Activated CD8-positive, alpha-beta T cell treated with anti-CD3 and anti-CD28 coated beads for 36 hours (primary cell): ENCODE measurements at regions not wholly inside any gene's neighbourhood (a gene's known extent, or its start where the extent isn't known, plus 50 kb on each side); places are given as distances from the start of the nearest gene placed in this dataset.

Experiments
- ATAC-seq: fragments of 200-7000 bp; cut with Tn5 transposase; one replicate; pipeline ENCODE4 v1.10.0; 2021; ENCODE audit warnings: mild to moderate bottlenecking, moderate library complexity
- CTCF ChIA-PET: fragments of 350-600 bp; sonication (Branson Sonifier 250); formaldehyde crosslinking; loops from one replicate; lab custom pipeline; 2021; ENCODE audit warnings: antibody characterized with exemption; lab: Charles Lee
- POLR2A ChIA-PET: fragments of 350-600 bp; sonication (Branson Sonifier 250); formaldehyde crosslinking; loops from one replicate; lab custom pipeline; 2021; ENCODE audit warnings: antibody characterized with exemption; lab: Charles Lee
- DNase-seq: peaks from one replicate; pipeline ENCODE4 v3.0.0-alpha.2; 2020
- H3K27ac Mint-ChIP-seq: one replicate; pipeline ENCODE4 v1.8.0; 2021; ENCODE audit warnings: mild to moderate bottlenecking, mixed read lengths
- H3K27me3 Mint-ChIP-seq: one replicate; pipeline ENCODE4 v1.8.0; 2021; ENCODE audit warnings: mixed read lengths
- H3K36me3 Mint-ChIP-seq: one replicate; pipeline ENCODE4 v1.8.0; 2021; ENCODE audit warnings: low read depth, mixed read lengths
- H3K4me1 Mint-ChIP-seq: one replicate; pipeline ENCODE4 v1.8.0; 2021; ENCODE audit warnings: low read depth, mixed read lengths
- H3K4me3 Mint-ChIP-seq: one replicate; pipeline ENCODE4 v1.8.0; 2021; ENCODE audit warnings: mild to moderate bottlenecking, moderate library complexity, mixed read lengths
- H3K9me3 Mint-ChIP-seq: one replicate; pipeline ENCODE4 v1.8.0; 2021; ENCODE audit warnings: mixed read lengths
- intact Hi-C: fragments of 100-400 bp; cut with micrococcal nuclease; formaldehyde crosslinking; loops from one replicate; pipeline ENCODE4 v1.10.0; 2022
- TF ChIP-seq, protein P1 (sequence below): fragments of 200-600 bp; IDR thresholded peaks from one replicate; pipeline ENCODE4 v1.8.0; 2022; ENCODE audit warnings: antibody characterized with exemption, mild to moderate bottlenecking

DNA sequence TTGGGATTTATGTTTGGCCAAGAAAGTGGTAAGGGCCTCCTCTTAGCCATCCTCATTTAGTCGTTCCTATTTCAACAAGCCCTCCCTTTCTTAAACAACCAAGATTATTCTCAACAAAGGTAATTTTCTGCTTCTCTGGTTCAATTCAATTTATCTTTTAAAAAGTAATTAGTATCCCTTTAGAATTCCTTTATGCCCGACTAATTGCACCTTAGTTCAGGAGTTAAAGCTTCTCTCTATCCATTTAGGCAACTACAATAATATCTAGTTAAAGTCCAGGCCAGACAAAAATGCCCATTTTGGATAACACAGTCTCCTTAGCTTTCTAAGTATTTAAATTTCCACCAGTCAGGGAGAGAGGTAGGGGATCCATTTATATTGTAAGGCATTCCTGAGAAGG is 136.7 kb upstream of the MAGI3 start:
- Mint-ChIP-seq H3K36me3 (no peaks in the 10 kb centered on the region), H3K9me3 (no peaks in the 10 kb centered on the region), H3K27ac (no peak overlapping the region), H3K27me3 (peaks cover 5% of the 10 kb centered on the region), H3K4me1 (no peaks in the 10 kb centered on the region), H3K4me3 (no peak overlapping the region)
- POLR2A ChIA-PET = no interaction called here
- intact Hi-C loops = no loop called here
- DNase-seq = no peak
- no peak for ATAC-seq
- CTCF ChIA-PET = interaction anchor here (0.6 kb wide), 1 partner anchor 181 kb away, joined by 3 read pairs; no protein-coding TSS in a partner anchor
- TF ChIP-seq, protein P1, sequence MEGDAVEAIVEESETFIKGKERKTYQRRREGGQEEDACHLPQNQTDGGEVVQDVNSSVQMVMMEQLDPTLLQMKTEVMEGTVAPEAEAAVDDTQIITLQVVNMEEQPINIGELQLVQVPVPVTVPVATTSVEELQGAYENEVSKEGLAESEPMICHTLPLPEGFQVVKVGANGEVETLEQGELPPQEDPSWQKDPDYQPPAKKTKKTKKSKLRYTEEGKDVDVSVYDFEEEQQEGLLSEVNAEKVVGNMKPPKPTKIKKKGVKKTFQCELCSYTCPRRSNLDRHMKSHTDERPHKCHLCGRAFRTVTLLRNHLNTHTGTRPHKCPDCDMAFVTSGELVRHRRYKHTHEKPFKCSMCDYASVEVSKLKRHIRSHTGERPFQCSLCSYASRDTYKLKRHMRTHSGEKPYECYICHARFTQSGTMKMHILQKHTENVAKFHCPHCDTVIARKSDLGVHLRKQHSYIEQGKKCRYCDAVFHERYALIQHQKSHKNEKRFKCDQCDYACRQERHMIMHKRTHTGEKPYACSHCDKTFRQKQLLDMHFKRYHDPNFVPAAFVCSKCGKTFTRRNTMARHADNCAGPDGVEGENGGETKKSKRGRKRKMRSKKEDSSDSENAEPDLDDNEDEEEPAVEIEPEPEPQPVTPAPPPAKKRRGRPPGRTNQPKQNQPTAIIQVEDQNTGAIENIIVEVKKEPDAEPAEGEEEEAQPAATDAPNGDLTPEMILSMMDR = no peak

DNA sequence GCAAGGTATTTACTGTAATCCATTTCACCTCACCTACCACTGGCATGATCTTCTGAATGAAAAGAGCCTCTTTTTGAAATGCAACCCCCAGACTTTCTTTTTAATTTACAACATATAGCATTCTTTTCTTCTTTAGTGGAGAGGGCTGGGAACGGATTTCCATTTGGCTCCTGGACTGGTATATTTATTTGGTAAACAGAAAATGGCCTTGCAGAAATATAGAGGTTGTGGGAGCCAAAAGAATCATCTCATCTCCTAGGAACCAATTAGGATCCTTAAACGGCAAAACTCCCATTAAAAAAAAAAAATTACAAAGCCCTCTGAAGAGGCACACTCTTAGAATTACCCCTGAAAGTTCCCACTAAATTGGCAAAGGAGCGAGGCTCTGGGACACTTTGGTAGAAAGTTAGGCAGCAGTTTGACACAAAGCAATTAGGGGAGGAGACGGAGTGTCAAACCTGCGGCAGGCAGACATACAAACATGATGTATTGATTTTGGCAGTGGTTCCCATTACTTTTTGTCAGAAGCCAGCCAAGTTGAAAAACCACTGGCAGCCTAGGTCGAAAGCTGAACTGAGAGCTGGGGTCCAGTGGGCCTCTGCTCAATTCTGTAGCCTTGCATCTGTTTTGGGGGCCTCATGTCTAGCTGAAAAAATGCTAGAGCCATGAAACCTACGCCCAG is 135.1 kb upstream of the MAGI3 start:
- no peak for ATAC-seq
- Mint-ChIP-seq H3K27me3 (peaks cover 11% of the 10 kb centered on the region), H3K4me1 (no peaks in the 10 kb centered on the region), H3K27ac (no peak overlapping the region), H3K36me3 (no peaks in the 10 kb centered on the region), H3K4me3 (no peak overlapping the region), H3K9me3 (no peaks in the 10 kb centered on the region)
- intact Hi-C loops = no loop called here
- DNase-seq = no peak
- CTCF ChIA-PET = no interaction called here
- POLR2A ChIA-PET = no interaction called here
- TF ChIP-seq, protein P1 = no peak

DNA sequence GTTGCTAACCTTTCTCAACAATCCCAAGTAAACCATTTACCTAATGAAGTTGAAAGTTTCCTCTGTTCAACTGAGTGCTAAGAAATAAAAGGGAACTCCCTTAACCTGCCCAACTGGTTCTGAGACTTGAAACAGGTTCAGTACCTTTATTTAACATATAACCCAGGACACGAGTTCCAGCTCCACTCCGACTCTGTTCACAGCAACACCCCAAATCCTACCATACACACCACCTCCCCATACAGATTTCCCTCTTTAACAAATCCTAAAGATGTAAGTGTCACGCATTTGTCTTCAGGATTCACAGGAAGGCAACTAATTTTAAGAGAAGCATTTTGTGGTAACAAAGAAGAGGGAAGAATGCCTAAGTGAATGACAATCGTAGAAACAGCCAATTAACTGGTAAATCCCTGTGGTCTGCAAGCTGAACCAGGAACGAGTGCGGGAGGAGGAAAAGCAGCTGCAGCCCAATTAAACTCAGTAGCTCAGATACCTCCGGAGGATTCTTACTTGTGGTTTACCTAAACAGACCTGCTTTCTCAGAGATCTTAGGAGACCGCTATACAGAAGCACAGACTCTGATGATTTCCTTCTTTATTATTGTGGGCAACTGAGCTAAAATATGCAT is 134.5 kb upstream of the MAGI3 start:
- no peaks in the 10 kb centered on the region for H3K4me1 Mint-ChIP-seq
- POLR2A ChIA-PET = no interaction called here
- TF ChIP-seq, protein P1 = no peak
- H3K27me3 Mint-ChIP-seq = peaks cover 14% of the 10 kb centered on the region
- H3K36me3 Mint-ChIP-seq = no peaks in the 10 kb centered on the region
- intact Hi-C loops = no loop called here
- no peak overlapping the region for H3K27ac Mint-ChIP-seq
- no peak for ATAC-seq
- H3K9me3 Mint-ChIP-seq = no peaks in the 10 kb centered on the region
- H3K4me3 Mint-ChIP-seq = no peak overlapping the region
- DNase-seq = no peak
- CTCF ChIA-PET = no interaction called here

DNA sequence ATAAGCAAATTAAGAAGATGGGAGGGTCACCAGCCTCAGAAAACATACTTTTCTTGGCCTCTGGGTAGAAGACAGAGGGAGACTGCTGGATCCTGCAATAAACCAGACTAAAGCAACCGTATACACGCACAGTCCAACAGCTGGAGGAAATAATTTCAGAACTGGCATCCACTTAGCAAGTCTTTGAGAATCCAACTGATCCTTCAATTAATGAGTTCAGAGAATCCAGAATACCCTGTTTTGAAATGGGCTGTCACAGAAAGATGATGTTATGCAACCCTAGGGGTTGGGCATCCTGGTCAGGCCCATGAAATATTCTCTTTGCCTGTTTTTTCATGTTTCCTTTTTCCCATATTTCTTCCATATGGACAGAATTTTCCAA is 134.0 kb upstream of the MAGI3 start:
- Mint-ChIP-seq H3K27me3 (peaks cover 17% of the 10 kb centered on the region), H3K36me3 (no peaks in the 10 kb centered on the region), H3K4me3 (no peak overlapping the region), H3K9me3 (no peaks in the 10 kb centered on the region), H3K27ac (no peak overlapping the region), H3K4me1 (no peaks in the 10 kb centered on the region)
- DNase-seq (no peak), ATAC-seq (no peak)
- POLR2A ChIA-PET = no interaction called here
- CTCF ChIA-PET = no interaction called here
- intact Hi-C loops = no loop called here
- TF ChIP-seq, protein P1 = no peak

DNA sequence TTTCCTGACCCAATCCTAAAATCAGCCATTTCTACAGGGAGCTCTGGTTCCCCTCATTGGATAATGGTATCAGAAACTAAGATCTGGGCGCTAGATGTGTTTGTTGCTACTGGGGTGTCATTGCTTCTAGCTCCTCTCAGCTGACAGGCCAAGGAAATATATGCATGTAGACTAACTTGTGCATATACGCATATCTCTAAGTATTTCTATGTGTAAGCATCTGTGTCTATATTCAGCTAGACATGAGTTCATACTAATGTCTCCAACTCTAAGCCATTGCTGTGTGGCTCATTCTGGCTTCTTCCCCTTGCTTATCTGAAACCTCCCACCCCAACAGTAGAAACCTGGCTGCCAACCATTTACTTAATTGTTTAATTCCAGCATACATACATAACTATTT is 130.3 kb upstream of the MAGI3 start:
- no peak overlapping the region for H3K27ac Mint-ChIP-seq
- no peaks in the 10 kb centered on the region for H3K4me1 Mint-ChIP-seq
- ChIA-PET CTCF (no interaction called here), POLR2A (no interaction called here)
- ATAC-seq (no peak), DNase-seq (no peak)
- intact Hi-C loops = no loop called here
- peaks cover 18% of the 10 kb centered on the region for H3K27me3 Mint-ChIP-seq
- H3K36me3 Mint-ChIP-seq = no peaks in the 10 kb centered on the region
- no peak overlapping the region for H3K4me3 Mint-ChIP-seq
- TF ChIP-seq, protein P1 = no peak
- H3K9me3 Mint-ChIP-seq = no peaks in the 10 kb centered on the region
